ENCODE measurements at regions not wholly inside any gene's neighbourhood (a gene's known extent, or its start where the extent isn't known, plus 50 kb on each side); places are given as distances from the start of the nearest gene placed in this dataset.
"Not testable (repeated sequence)": the region's sequence is repeated elsewhere in the genome, so short reads cannot be mapped to it uniquely, and the experiment has no call there.

- Mint-ChIP-seq H3K27ac (no peak overlapping the region), H3K27me3 (no peaks in the 10 kb centered on the region), H3K4me1 (no peaks in the 10 kb centered on the region), H3K4me3 (no peak overlapping the region), H3K36me3 (ENCODE audit: low read depth) (no peaks in the 10 kb centered on the region), H3K9me3 (no peaks in the 10 kb centered on the region)
- no peak for DNase-seq
- intact Hi-C loops (cut with micrococcal nuclease): no loop called here
Measured at GRCh38 chr4:164614999-164615398, 138.9 kb upstream of the SMIM31 start.

- Mint-ChIP-seq H3K4me3 (no peak overlapping the region), H3K4me1 (no peaks in the 10 kb centered on the region), H3K27me3 (no peaks in the 10 kb centered on the region), H3K9me3 (no peaks in the 10 kb centered on the region), H3K36me3 (ENCODE audit: low read depth) (no peaks in the 10 kb centered on the region), H3K27ac (no peak overlapping the region)
- intact Hi-C loops (cut with micrococcal nuclease): no loop called here
- DNase-seq: no peak
Measured at GRCh38 chr4:164615964-164616363, 138.0 kb upstream of the SMIM31 start.

- intact Hi-C loops (cut with micrococcal nuclease): no loop called here
- H3K27ac Mint-ChIP-seq: no peak overlapping the region
- H3K27me3 Mint-ChIP-seq: no peaks in the 10 kb centered on the region
- no peak for DNase-seq
- H3K4me3 Mint-ChIP-seq: no peak overlapping the region
- no peaks in the 10 kb centered on the region for H3K9me3 Mint-ChIP-seq
- no peaks in the 10 kb centered on the region for H3K36me3 Mint-ChIP-seq (ENCODE audit: low read depth)
- H3K4me1 Mint-ChIP-seq: no peaks in the 10 kb centered on the region
Measured at GRCh38 chr4:164616961-164617360, 137.0 kb upstream of the SMIM31 start.

GRCh38 chr4:164617426-164617825, 136.5 kb upstream of the SMIM31 start:
- no peaks in the 10 kb centered on the region for H3K27me3 Mint-ChIP-seq
- H3K27ac Mint-ChIP-seq: no peak overlapping the region

GRCh38 chr4:164617911-164618310, 136.0 kb upstream of the SMIM31 start:
- no peak overlapping the region for H3K27ac Mint-ChIP-seq
- intact Hi-C loops (cut with micrococcal nuclease): no loop called here
- H3K4me3 Mint-ChIP-seq: no peak overlapping the region
- H3K36me3 Mint-ChIP-seq (ENCODE audit: low read depth): no peaks in the 10 kb centered on the region
- no peaks in the 10 kb centered on the region for H3K9me3 Mint-ChIP-seq
- H3K27me3 Mint-ChIP-seq: no peaks in the 10 kb centered on the region
- no peaks in the 10 kb centered on the region for H3K4me1 Mint-ChIP-seq
- no peak for DNase-seq

More at GRCh38 chr4:164617426-164617825, 136.5 kb upstream of the SMIM31 start:
- no peak for DNase-seq
- no peaks in the 10 kb centered on the region for H3K9me3 Mint-ChIP-seq
- H3K36me3 Mint-ChIP-seq (ENCODE audit: low read depth): no peaks in the 10 kb centered on the region
- no peak overlapping the region for H3K4me3 Mint-ChIP-seq
- no peaks in the 10 kb centered on the region for H3K4me1 Mint-ChIP-seq
- intact Hi-C loops (cut with micrococcal nuclease): no loop called here

GRCh38 chr4:164621886-164622521, 131.9 kb upstream of the SMIM31 start:
- Mint-ChIP-seq H3K4me3 (no peak overlapping the region), H3K27me3 (no peaks in the 10 kb centered on the region), H3K4me1 (no peaks in the 10 kb centered on the region), H3K9me3 (no peaks in the 10 kb centered on the region), H3K36me3 (ENCODE audit: low read depth) (no peaks in the 10 kb centered on the region), H3K27ac (no peak overlapping the region)
- intact Hi-C loops (cut with micrococcal nuclease): no loop called here
- no peak for DNase-seq

- no peak for DNase-seq
- intact Hi-C loops (cut with micrococcal nuclease): no loop called here
- Mint-ChIP-seq H3K4me3 (no peak overlapping the region), H3K36me3 (ENCODE audit: low read depth) (no peaks in the 10 kb centered on the region), H3K9me3 (no peaks in the 10 kb centered on the region), H3K27ac (no peak overlapping the region), H3K4me1 (no peaks in the 10 kb centered on the region), H3K27me3 (no peaks in the 10 kb centered on the region)
Measured at GRCh38 chr4:164623099-164623498, 130.8 kb upstream of the SMIM31 start.

- no peak overlapping the region for H3K4me3 Mint-ChIP-seq
- no peaks in the 10 kb centered on the region for H3K4me1 Mint-ChIP-seq
- H3K9me3 Mint-ChIP-seq: no peaks in the 10 kb centered on the region
Measured at GRCh38 chr4:164639001-164639400, 114.9 kb upstream of the SMIM31 start.

GRCh38 chr4:164648151-164648848, 105.6 kb upstream of the SMIM31 start:
- H3K27me3 Mint-ChIP-seq: no peaks in the 10 kb centered on the region
- H3K9me3 Mint-ChIP-seq: no peaks in the 10 kb centered on the region
- DNase-seq: no peak
- no peaks in the 10 kb centered on the region for H3K4me1 Mint-ChIP-seq
- intact Hi-C loops (cut with micrococcal nuclease): no loop called here
- no peaks in the 10 kb centered on the region for H3K36me3 Mint-ChIP-seq (ENCODE audit: low read depth)
- no peak overlapping the region for H3K4me3 Mint-ChIP-seq
- no peak overlapping the region for H3K27ac Mint-ChIP-seq

More at GRCh38 chr4:164639001-164639400, 114.9 kb upstream of the SMIM31 start:
- Mint-ChIP-seq H3K36me3 (ENCODE audit: low read depth) (no peaks in the 10 kb centered on the region), H3K27me3 (no peaks in the 10 kb centered on the region), H3K27ac (no peak overlapping the region)
- no peak for DNase-seq
- intact Hi-C loops (cut with micrococcal nuclease): no loop called here

- Mint-ChIP-seq H3K27me3 (no peaks in the 10 kb centered on the region), H3K36me3 (ENCODE audit: low read depth) (no peaks in the 10 kb centered on the region), H3K9me3 (no peaks in the 10 kb centered on the region), H3K27ac (no peak overlapping the region), H3K4me3 (no peak overlapping the region), H3K4me1 (no peaks in the 10 kb centered on the region)
- intact Hi-C loops (cut with micrococcal nuclease): no loop called here
- DNase-seq: no peak
Measured at GRCh38 chr4:164648849-164649212, 105.1 kb upstream of the SMIM31 start.

- intact Hi-C loops (cut with micrococcal nuclease): no loop called here
Measured at GRCh38 chr4:164659765-164660164, 94.2 kb upstream of the SMIM31 start.

GRCh38 chr4:164676152-164676551, 77.8 kb upstream of the SMIM31 start:
- DNase-seq; H3K9me3 Mint-ChIP-seq; H3K4me1 Mint-ChIP-seq; H3K36me3 Mint-ChIP-seq (ENCODE audit: low read depth); H3K27ac Mint-ChIP-seq; H3K4me3 Mint-ChIP-seq; H3K27me3 Mint-ChIP-seq; intact Hi-C loops (cut with micrococcal nuclease): not testable (repeated sequence)

More at GRCh38 chr4:164659765-164660164, 94.2 kb upstream of the SMIM31 start:
- Mint-ChIP-seq H3K36me3 (ENCODE audit: low read depth) (no peaks in the 10 kb centered on the region), H3K27ac (no peak overlapping the region), H3K4me3 (no peak overlapping the region), H3K27me3 (no peaks in the 10 kb centered on the region), H3K9me3 (peaks cover 15% of the 10 kb centered on the region), H3K4me1 (no peaks in the 10 kb centered on the region)
- no peak for DNase-seq

GRCh38 chr4:164683040-164683439, 70.9 kb upstream of the SMIM31 start:
- no peak for DNase-seq
- Mint-ChIP-seq H3K9me3 (no peaks in the 10 kb centered on the region), H3K27ac (no peak overlapping the region), H3K36me3 (ENCODE audit: low read depth) (no peaks in the 10 kb centered on the region), H3K27me3 (no peaks in the 10 kb centered on the region), H3K4me3 (no peak overlapping the region), H3K4me1 (no peaks in the 10 kb centered on the region)
- intact Hi-C loops (cut with micrococcal nuclease): no loop called here

GRCh38 chr4:164695650-164696049, 58.3 kb upstream of the SMIM31 start:
- no peaks in the 10 kb centered on the region for H3K36me3 Mint-ChIP-seq (ENCODE audit: low read depth)
- H3K9me3 Mint-ChIP-seq: no peaks in the 10 kb centered on the region
- H3K27ac Mint-ChIP-seq: no peak overlapping the region
- H3K4me1 Mint-ChIP-seq: no peaks in the 10 kb centered on the region
- intact Hi-C loops (cut with micrococcal nuclease): no loop called here
- DNase-seq: no peak
- no peak overlapping the region for H3K4me3 Mint-ChIP-seq
- no peaks in the 10 kb centered on the region for H3K27me3 Mint-ChIP-seq

- no peaks in the 10 kb centered on the region for H3K36me3 Mint-ChIP-seq (ENCODE audit: low read depth)
- H3K4me1 Mint-ChIP-seq: peaks cover 2% of the 10 kb centered on the region
- intact Hi-C loops (cut with micrococcal nuclease): no loop called here
- no peak overlapping the region for H3K4me3 Mint-ChIP-seq
- peaks cover 5% of the 10 kb centered on the region for H3K27me3 Mint-ChIP-seq
- H3K27ac Mint-ChIP-seq: no peak overlapping the region
- H3K9me3 Mint-ChIP-seq: no peaks in the 10 kb centered on the region
- peak; percentile 62 for DNase-seq
Measured at GRCh38 chr4:164700471-164700870, 53.5 kb upstream of the SMIM31 start.

All from activated CD4-positive, alpha-beta T cell treated with anti-CD3 and anti-CD28 coated beads, Interleukin-2, amount 10 ng/mL, durations not matched to agents 24 days and 14 days (primary cell).